ENCODE measurements at regions not wholly inside any gene's neighbourhood (a gene's known extent, or its start where the extent isn't known, plus 50 kb on each side); places are given as distances from the start of the nearest gene placed in this dataset.
"Not testable (repeated sequence)": the region's sequence is repeated elsewhere in the genome, so short reads cannot be mapped to it uniquely, and the experiment has no call there.

GRCh38 chr2:64730551-64731262 lies 77.0 kb upstream of the SERTAD2 start:
- H3K36me3 ChIP-seq (ENCODE audit: insufficient read depth, low read length), result no peaks in the 10 kb centered on the region
- no peaks in the 10 kb centered on the region for H3K9me3 ChIP-seq (ENCODE audit: control insufficient read depth, insufficient read depth, low read length)
- H3K9ac ChIP-seq (ENCODE audit: low read depth, low read length), result no peak overlapping the region
- peaks cover 24% of the 10 kb centered on the region for H3K4me1 ChIP-seq (ENCODE audit: insufficient read depth, low read length)

- Histone ChIP-seq H3K9ac (ENCODE audit: low read depth, low read length) (no peak overlapping the region), H3K4me1 (ENCODE audit: insufficient read depth, low read length) (peaks cover 20% of the 10 kb centered on the region), H3K9me3 (ENCODE audit: control insufficient read depth, insufficient read depth, low read length) (no peaks in the 10 kb centered on the region)
Observed at GRCh38 chr2:64731263-64731643, 77.5 kb upstream of the SERTAD2 start.

GRCh38 chr2:64731746-64732145 lies 78.0 kb upstream of the SERTAD2 start:
- no peaks in the 10 kb centered on the region for H3K36me3 ChIP-seq (ENCODE audit: insufficient read depth, low read length)
- no peaks in the 10 kb centered on the region for H3K9me3 ChIP-seq (ENCODE audit: control insufficient read depth, insufficient read depth, low read length)
- no peak overlapping the region for H3K9ac ChIP-seq (ENCODE audit: low read depth, low read length)
- peaks cover 19% of the 10 kb centered on the region for H3K4me1 ChIP-seq (ENCODE audit: insufficient read depth, low read length)

More at GRCh38 chr2:64731263-64731643, 77.5 kb upstream of the SERTAD2 start:
- H3K36me3 ChIP-seq (ENCODE audit: insufficient read depth, low read length), result no peaks in the 10 kb centered on the region

GRCh38 chr2:64732146-64732545 lies 78.4 kb upstream of the SERTAD2 start:
- no peak overlapping the region for H3K9ac ChIP-seq (ENCODE audit: low read depth, low read length)

GRCh38 chr2:64735504-64735903 lies 81.8 kb upstream of the SERTAD2 start:
- no peak overlapping the region for H3K9ac ChIP-seq (ENCODE audit: low read depth, low read length)
- peaks cover 7% of the 10 kb centered on the region for H3K4me1 ChIP-seq (ENCODE audit: insufficient read depth, low read length)
- no peaks in the 10 kb centered on the region for H3K9me3 ChIP-seq (ENCODE audit: control insufficient read depth, insufficient read depth, low read length)
- H3K36me3 ChIP-seq (ENCODE audit: insufficient read depth, low read length), result no peaks in the 10 kb centered on the region

More at GRCh38 chr2:64732146-64732545, 78.4 kb upstream of the SERTAD2 start:
- peaks cover 19% of the 10 kb centered on the region for H3K4me1 ChIP-seq (ENCODE audit: insufficient read depth, low read length)
- no peaks in the 10 kb centered on the region for H3K9me3 ChIP-seq (ENCODE audit: control insufficient read depth, insufficient read depth, low read length)
- no peaks in the 10 kb centered on the region for H3K36me3 ChIP-seq (ENCODE audit: insufficient read depth, low read length)

GRCh38 chr2:64737547-64737946 lies 83.8 kb upstream of the SERTAD2 start:
- no peaks in the 10 kb centered on the region for H3K36me3 ChIP-seq (ENCODE audit: insufficient read depth, low read length)
- no peak overlapping the region for H3K9ac ChIP-seq (ENCODE audit: low read depth, low read length)
- no peaks in the 10 kb centered on the region for H3K4me1 ChIP-seq (ENCODE audit: insufficient read depth, low read length)
- no peaks in the 10 kb centered on the region for H3K9me3 ChIP-seq (ENCODE audit: control insufficient read depth, insufficient read depth, low read length)

GRCh38 chr2:64738026-64738425 lies 84.3 kb upstream of the SERTAD2 start:
- no peaks in the 10 kb centered on the region for H3K4me1 ChIP-seq (ENCODE audit: insufficient read depth, low read length)
- H3K36me3 ChIP-seq (ENCODE audit: insufficient read depth, low read length), result no peaks in the 10 kb centered on the region

GRCh38 chr2:64742678-64743077 lies 89.0 kb upstream of the SERTAD2 start:
- Histone ChIP-seq H3K4me1 (ENCODE audit: insufficient read depth, low read length) (no peaks in the 10 kb centered on the region), H3K9me3 (ENCODE audit: control insufficient read depth, insufficient read depth, low read length) (no peaks in the 10 kb centered on the region)

More at GRCh38 chr2:64738026-64738425, 84.3 kb upstream of the SERTAD2 start:
- no peak overlapping the region for H3K9ac ChIP-seq (ENCODE audit: low read depth, low read length)
- H3K9me3 ChIP-seq (ENCODE audit: control insufficient read depth, insufficient read depth, low read length), result no peaks in the 10 kb centered on the region

GRCh38 chr2:64743739-64744330 lies 90.1 kb upstream of the SERTAD2 start:
- Histone ChIP-seq H3K9me3 (ENCODE audit: control insufficient read depth, insufficient read depth, low read length) (no peaks in the 10 kb centered on the region), H3K9ac (ENCODE audit: low read depth, low read length) (no peak overlapping the region), H3K36me3 (ENCODE audit: insufficient read depth, low read length) (no peaks in the 10 kb centered on the region), H3K4me1 (ENCODE audit: insufficient read depth, low read length) (no peaks in the 10 kb centered on the region)

More at GRCh38 chr2:64742678-64743077, 89.0 kb upstream of the SERTAD2 start:
- Histone ChIP-seq H3K9ac (ENCODE audit: low read depth, low read length) (no peak overlapping the region), H3K36me3 (ENCODE audit: insufficient read depth, low read length) (no peaks in the 10 kb centered on the region)

- Histone ChIP-seq H3K4me1 (ENCODE audit: insufficient read depth, low read length) (no peaks in the 10 kb centered on the region), H3K9me3 (ENCODE audit: control insufficient read depth, insufficient read depth, low read length) (no peaks in the 10 kb centered on the region), H3K9ac (ENCODE audit: low read depth, low read length) (no peak overlapping the region), H3K36me3 (ENCODE audit: insufficient read depth, low read length) (no peaks in the 10 kb centered on the region)
Observed at GRCh38 chr2:64745562-64745961, 91.8 kb upstream of the SERTAD2 start.

- H3K9me3 ChIP-seq (ENCODE audit: control insufficient read depth, insufficient read depth, low read length); H3K4me1 ChIP-seq (ENCODE audit: insufficient read depth, low read length); H3K9ac ChIP-seq (ENCODE audit: low read depth, low read length); H3K36me3 ChIP-seq (ENCODE audit: insufficient read depth, low read length): not testable (repeated sequence)
Observed at GRCh38 chr2:64747690-64748091, 94.0 kb upstream of the SERTAD2 start.

GRCh38 chr2:64748147-64748546 lies 94.4 kb upstream of the SERTAD2 start:
- no peaks in the 10 kb centered on the region for H3K36me3 ChIP-seq (ENCODE audit: insufficient read depth, low read length)
- no peak overlapping the region for H3K9ac ChIP-seq (ENCODE audit: low read depth, low read length)
- H3K4me1 ChIP-seq (ENCODE audit: insufficient read depth, low read length), result no peaks in the 10 kb centered on the region
- H3K9me3 ChIP-seq (ENCODE audit: control insufficient read depth, insufficient read depth, low read length), result no peaks in the 10 kb centered on the region

- Histone ChIP-seq H3K4me1 (ENCODE audit: insufficient read depth, low read length) (no peaks in the 10 kb centered on the region), H3K9me3 (ENCODE audit: control insufficient read depth, insufficient read depth, low read length) (no peaks in the 10 kb centered on the region), H3K9ac (ENCODE audit: low read depth, low read length) (no peak overlapping the region), H3K36me3 (ENCODE audit: insufficient read depth, low read length) (no peaks in the 10 kb centered on the region)
Observed at GRCh38 chr2:64748561-64748960, 94.8 kb upstream of the SERTAD2 start.

- H3K9ac ChIP-seq (ENCODE audit: low read depth, low read length), result peak overlapping the region; percentile 93
- H3K36me3 ChIP-seq (ENCODE audit: insufficient read depth, low read length), result no peaks in the 10 kb centered on the region
- no peaks in the 10 kb centered on the region for H3K4me1 ChIP-seq (ENCODE audit: insufficient read depth, low read length)
- H3K9me3 ChIP-seq (ENCODE audit: control insufficient read depth, insufficient read depth, low read length), result no peaks in the 10 kb centered on the region
Observed at GRCh38 chr2:64749446-64749845, 95.7 kb upstream of the SERTAD2 start.
